Natural killer cell (primary cell): ENCODE measurements at regions not wholly inside any gene's neighbourhood (a gene's known extent, or its start where the extent isn't known, plus 50 kb on each side); places are given as distances from the start of the nearest gene placed in this dataset.

ENCODE experiments used
- ATAC-seq, 3 donors: fragments of 150-1000 bp in 2 of 3; fragments of 200-7000 bp in 1 of 3; cut with Tn5 transposase; 1 replicate in 1 of 3; 2 replicates in 2 of 3; pipeline ENCODE4 v1.10.0; 2021; ENCODE audit warnings: mild to moderate bottlenecking in 2 of 3, moderate library complexity in 2 of 3
- DNase-seq, 2 donors: peaks; one replicate each; pipeline versions ENCODE4 v3.0.0 to v3.0.0-alpha.2; 2013 to 2021; ENCODE audit warnings: mixed read lengths in 1 of 2
- H3K27ac ChIP-seq: one replicate; pipeline ENCODE4 v1.5.1; 2013; ENCODE audit warnings: mild to moderate bottlenecking, low read length
- H3K27me3 ChIP-seq: one replicate; pipeline ENCODE4 v1.6.1; 2013; ENCODE audit warnings: low read length; ENCODE audit not compliant: control insufficient read depth, insufficient read depth
- H3K36me3 ChIP-seq: one replicate; pipeline ENCODE4 v1.6.1; 2013; ENCODE audit warnings: low read length; ENCODE audit not compliant: control insufficient read depth, insufficient read depth
- H3K4me1 ChIP-seq: one replicate; pipeline ENCODE4 v1.6.1; 2013; ENCODE audit warnings: low read length; ENCODE audit not compliant: control insufficient read depth, insufficient read depth
- H3K4me3 ChIP-seq: one replicate; pipeline ENCODE4 v1.5.1; 2013; ENCODE audit warnings: low read length
- H3K9me3 ChIP-seq: one replicate; pipeline ENCODE4 v1.6.1; 2013; ENCODE audit warnings: low read length; ENCODE audit not compliant: control insufficient read depth, insufficient read depth
- H3K27ac Mint-ChIP-seq, 2 donors: one replicate each; pipeline ENCODE4 v1.8.0; 2022; ENCODE audit warnings: mild to moderate bottlenecking in 2 of 2, mixed read lengths in 2 of 2, moderate library complexity in 1 of 2
- H3K27me3 Mint-ChIP-seq, 2 donors: one replicate each; pipeline ENCODE4 v1.8.0; 2022; ENCODE audit warnings: low read depth in 2 of 2, mixed read lengths in 2 of 2
- H3K36me3 Mint-ChIP-seq: one replicate; pipeline ENCODE4 v1.8.0; 2022; ENCODE audit warnings: mixed read lengths
- H3K4me1 Mint-ChIP-seq, 2 donors: one replicate each; pipeline ENCODE4 v1.8.0; 2022; ENCODE audit warnings: mixed read lengths in 2 of 2
- H3K4me3 Mint-ChIP-seq: one replicate; pipeline ENCODE4 v1.8.0; 2022; ENCODE audit warnings: mild to moderate bottlenecking, moderate library complexity, mixed read lengths
- H3K9me3 Mint-ChIP-seq, 2 donors: one replicate each; pipeline ENCODE4 v1.8.0; 2022; ENCODE audit warnings: mixed read lengths in 2 of 2
- CTCF ChIP-seq: fragments of 200-600 bp; IDR thresholded peaks from one replicate; pipeline ENCODE4 v1.8.0; 2022; ENCODE audit warnings: antibody characterized with exemption
- WGBS: methylation state at CpG from one replicate; pipeline ENCODE4 v1.1.7; 2013; ENCODE audit warnings: missing lambda C conversion rate; ENCODE audit not compliant: insufficient coverage; 5-methylcytosine and 5-hydroxymethylcytosine counted together
- intact Hi-C: fragments of 100-400 bp; cut with micrococcal nuclease; formaldehyde crosslinking; loops from one replicate; pipeline ENCODE4 v1.14.2; 2022

DNA sequence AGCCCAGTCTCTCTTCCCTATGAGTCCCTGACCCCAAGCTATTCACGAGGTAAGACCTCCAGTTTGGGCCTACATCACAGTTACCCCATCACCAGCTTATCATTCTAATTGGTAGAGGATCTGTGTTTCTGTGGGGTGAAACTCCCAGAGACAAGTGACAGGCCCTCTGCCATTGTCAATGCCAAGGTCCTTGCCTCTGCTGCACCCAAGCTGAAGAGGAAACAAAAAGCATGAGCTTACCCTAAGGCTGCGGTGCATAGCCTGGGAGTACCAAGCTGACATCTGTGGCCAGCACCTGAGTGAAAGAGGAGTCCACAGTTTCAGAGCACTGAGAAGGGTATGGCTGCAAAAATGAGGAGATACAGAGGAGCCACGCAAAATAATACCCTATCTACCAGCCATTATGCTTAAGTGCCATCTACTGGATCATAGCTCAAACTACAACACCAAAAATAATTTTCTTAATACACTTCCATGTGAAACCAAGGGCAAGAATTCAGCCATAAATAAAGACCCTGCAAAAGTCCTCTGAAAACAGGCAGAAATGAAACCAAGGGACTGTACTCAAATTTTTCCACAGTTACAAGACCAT lies 62.3 kb upstream of the ANO5 start:
- no peaks in the 10 kb centered on the region for H3K27me3 Mint-ChIP-seq
- WGBS, result 34% methylated on average over 2 of the region's 3 CpGs
- ATAC-seq, result no peak
- no peaks in the 10 kb centered on the region for H3K36me3 Mint-ChIP-seq
- no peak overlapping the region for H3K27ac Mint-ChIP-seq
- Histone ChIP-seq H3K4me3 (no peak overlapping the region), H3K27me3 (no peaks in the 10 kb centered on the region), H3K27ac (no peak overlapping the region), H3K9me3 (peaks cover 12% of the 10 kb centered on the region), H3K4me1 (no peaks in the 10 kb centered on the region), H3K36me3 (no peaks in the 10 kb centered on the region)
- intact Hi-C loops, result no loop called here
- no peaks in the 10 kb centered on the region for H3K4me1 Mint-ChIP-seq
- no peak for DNase-seq
- no peak overlapping the region for H3K4me3 Mint-ChIP-seq
- TF ChIP-seq CTCF, result no peak
- H3K9me3 Mint-ChIP-seq, result peaks cover 7% of the 10 kb centered on the region in 2 donors

DNA sequence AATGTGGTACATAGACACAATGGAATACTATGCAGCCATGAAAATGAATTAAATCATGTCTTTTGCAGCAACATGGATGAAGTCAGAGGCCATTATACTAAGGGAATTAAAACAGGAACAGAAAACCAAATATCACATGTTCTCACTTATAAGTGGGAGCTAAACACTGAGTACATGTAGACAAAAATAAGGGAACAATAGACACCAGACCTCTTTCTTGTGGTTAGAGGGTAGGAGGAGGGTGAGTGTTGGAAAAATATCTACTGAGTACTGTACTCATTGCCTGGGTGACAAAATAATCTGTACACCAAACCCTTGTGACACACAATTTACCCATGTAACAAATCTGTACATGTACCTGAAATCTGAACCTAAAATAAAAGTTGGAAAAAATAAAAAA lies 59.1 kb upstream of the ANO5 start:
- Mint-ChIP-seq H3K27me3 (no peaks in the 10 kb centered on the region), H3K27ac (no peak overlapping the region), H3K9me3 (peaks cover 3 to 7% of the 10 kb centered on the region in 2 donors), H3K4me1 (no peaks in the 10 kb centered on the region), H3K36me3 (no peaks in the 10 kb centered on the region), H3K4me3 (no peak overlapping the region)
- DNase-seq, result no peak
- no peaks in the 10 kb centered on the region for H3K4me1 ChIP-seq
- no peak for ATAC-seq
- H3K36me3 ChIP-seq, result no peaks in the 10 kb centered on the region
- H3K4me3 ChIP-seq, result no peak overlapping the region
- peaks cover 5% of the 10 kb centered on the region for H3K9me3 ChIP-seq
- H3K27ac ChIP-seq, result no peak overlapping the region
- intact Hi-C loops, result no loop called here
- TF ChIP-seq CTCF, result no peak
- no peaks in the 10 kb centered on the region for H3K27me3 ChIP-seq

GRCh38 chr11:22138264-22138663 lies 54.6 kb upstream of the ANO5 start:
- no peaks in the 10 kb centered on the region for H3K9me3 ChIP-seq
- H3K27me3 ChIP-seq, result no peaks in the 10 kb centered on the region
- Mint-ChIP-seq H3K4me1 (no peaks in the 10 kb centered on the region), H3K9me3 (peaks cover 3 to 6% of the 10 kb centered on the region in 2 donors), H3K4me3 (no peak overlapping the region), H3K36me3 (no peaks in the 10 kb centered on the region), H3K27me3 (no peaks in the 10 kb centered on the region), H3K27ac (no peak overlapping the region)
- no peak overlapping the region for H3K27ac ChIP-seq
- ATAC-seq (no peak), DNase-seq (no peak)
- no peak overlapping the region for H3K4me3 ChIP-seq
- no peaks in the 10 kb centered on the region for H3K4me1 ChIP-seq
- intact Hi-C loops, result no loop called here
- no peak for TF ChIP-seq CTCF
- H3K36me3 ChIP-seq, result no peaks in the 10 kb centered on the region
